ENCODE measurements at regions not wholly inside any gene's neighbourhood (a gene's known extent, or its start where the extent isn't known, plus 50 kb on each side); places are given as distances from the start of the nearest gene placed in this dataset.

- Histone ChIP-seq H3K4me3 (ENCODE audit: control insufficient read depth in 2 of 3, extremely low read depth in 1 of 3, insufficient read depth in 2 of 3, low read depth in 1 of 3, low read length in 3 of 3) (no peak overlapping the region), H3K79me2 (ENCODE audit: control insufficient read depth, insufficient read depth, low read length) (no peaks in the 10 kb centered on the region), H3K27me3 (ENCODE audit: control insufficient read depth, extremely low read depth, insufficient read depth, low read length) (no peaks in the 10 kb centered on the region), H3K4me1 (ENCODE audit: control insufficient read depth, extremely low read depth, insufficient read depth, low read length) (no peaks in the 10 kb centered on the region), H4K20me1 (ENCODE audit: control insufficient read depth, extremely low read depth, insufficient read depth, low read length) (no peaks in the 10 kb centered on the region), H3K9me3 (ENCODE audit: control insufficient read depth, low read depth, low read length) (no peaks in the 10 kb centered on the region), H3K9ac (ENCODE audit: control insufficient read depth, extremely low read depth, insufficient read depth, low read length) (no peak overlapping the region), H3K9me1 (ENCODE audit: control insufficient read depth, extremely low read depth, insufficient read depth, low read length) (no peaks in the 10 kb centered on the region), H2AFZ (ENCODE audit: control insufficient read depth, low read length) (no peak overlapping the region), H3K27ac (ENCODE audit: control insufficient read depth, insufficient read depth, low read length) (no peak overlapping the region), H3K4me2 (ENCODE audit: control insufficient read depth, extremely low read depth, insufficient read depth, low read depth, low read length) (no peak overlapping the region), H3K36me3 (ENCODE audit: control insufficient read depth in 2 of 2, extremely low read depth in 1 of 2, insufficient read depth in 2 of 2, low read length in 2 of 2) (no peaks in the 10 kb centered on the region)
- dilution Hi-C loops (cut with MboI; ENCODE audit: extremely low pct_ligation_motif_present, low sequenced_read_pairs) = no loop called here
- no peak for TF ChIP-seq EZH2 (IDR thresholded peaks at IDR 0.05; ENCODE audit: low read length)
- TF ChIP-seq, protein P1, sequence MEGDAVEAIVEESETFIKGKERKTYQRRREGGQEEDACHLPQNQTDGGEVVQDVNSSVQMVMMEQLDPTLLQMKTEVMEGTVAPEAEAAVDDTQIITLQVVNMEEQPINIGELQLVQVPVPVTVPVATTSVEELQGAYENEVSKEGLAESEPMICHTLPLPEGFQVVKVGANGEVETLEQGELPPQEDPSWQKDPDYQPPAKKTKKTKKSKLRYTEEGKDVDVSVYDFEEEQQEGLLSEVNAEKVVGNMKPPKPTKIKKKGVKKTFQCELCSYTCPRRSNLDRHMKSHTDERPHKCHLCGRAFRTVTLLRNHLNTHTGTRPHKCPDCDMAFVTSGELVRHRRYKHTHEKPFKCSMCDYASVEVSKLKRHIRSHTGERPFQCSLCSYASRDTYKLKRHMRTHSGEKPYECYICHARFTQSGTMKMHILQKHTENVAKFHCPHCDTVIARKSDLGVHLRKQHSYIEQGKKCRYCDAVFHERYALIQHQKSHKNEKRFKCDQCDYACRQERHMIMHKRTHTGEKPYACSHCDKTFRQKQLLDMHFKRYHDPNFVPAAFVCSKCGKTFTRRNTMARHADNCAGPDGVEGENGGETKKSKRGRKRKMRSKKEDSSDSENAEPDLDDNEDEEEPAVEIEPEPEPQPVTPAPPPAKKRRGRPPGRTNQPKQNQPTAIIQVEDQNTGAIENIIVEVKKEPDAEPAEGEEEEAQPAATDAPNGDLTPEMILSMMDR (optimal IDR thresholded peaks at IDR 0.05 in 1 of 3, IDR thresholded peaks at IDR 0.05 in 1 of 3, conservative IDR thresholded peaks at IDR 0.05 in 1 of 3; ENCODE audit: extremely low read depth in 1 of 3, insufficient read depth in 2 of 3, low read length in 3 of 3) = no peak
- DNase-seq (ENCODE audit: low read depth, low spot score) = no peak
- no peak for FAIRE-seq
Measured at GRCh38 chr17:53483704-53484103, 339.0 kb upstream of the KIF2B start.

DNA sequence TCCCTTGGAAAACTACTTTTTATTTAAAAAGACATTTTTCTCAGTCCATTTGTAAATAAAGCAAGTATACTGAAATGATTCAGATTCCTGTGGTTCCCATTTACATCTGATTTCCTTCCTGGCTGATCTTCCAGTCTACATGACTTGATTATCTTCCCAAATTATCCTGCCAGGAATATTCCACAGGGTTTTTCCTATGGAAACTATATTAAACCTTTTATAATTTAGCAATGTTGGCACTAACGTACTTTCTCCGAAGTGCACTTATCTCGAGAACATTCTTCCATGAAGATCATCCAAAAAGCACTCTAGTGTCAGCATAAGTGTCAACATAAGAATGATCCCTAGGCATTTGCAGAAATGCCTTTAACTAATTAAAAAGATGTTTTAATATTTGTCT is 347.7 kb upstream of the KIF2B start:
- TF ChIP-seq EZH2 (IDR thresholded peaks at IDR 0.05; ENCODE audit: low read length) = no peak
- TF ChIP-seq, protein P1 (optimal IDR thresholded peaks at IDR 0.05 in 1 of 3, IDR thresholded peaks at IDR 0.05 in 1 of 3, conservative IDR thresholded peaks at IDR 0.05 in 1 of 3; ENCODE audit: extremely low read depth in 1 of 3, insufficient read depth in 2 of 3, low read length in 3 of 3) = no peak
- Histone ChIP-seq H3K4me2 (ENCODE audit: control insufficient read depth, extremely low read depth, insufficient read depth, low read depth, low read length) (no peak overlapping the region), H3K27ac (ENCODE audit: control insufficient read depth, insufficient read depth, low read length) (no peak overlapping the region), H2AFZ (ENCODE audit: control insufficient read depth, low read length) (no peak overlapping the region), H3K9ac (ENCODE audit: control insufficient read depth, extremely low read depth, insufficient read depth, low read length) (no peak overlapping the region), H3K27me3 (ENCODE audit: control insufficient read depth, extremely low read depth, insufficient read depth, low read length) (no peaks in the 10 kb centered on the region), H3K4me3 (ENCODE audit: control insufficient read depth in 2 of 3, extremely low read depth in 1 of 3, insufficient read depth in 2 of 3, low read depth in 1 of 3, low read length in 3 of 3) (no peak overlapping the region), H3K79me2 (ENCODE audit: control insufficient read depth, insufficient read depth, low read length) (no peaks in the 10 kb centered on the region), H3K4me1 (ENCODE audit: control insufficient read depth, extremely low read depth, insufficient read depth, low read length) (peaks cover 25% of the 10 kb centered on the region), H4K20me1 (ENCODE audit: control insufficient read depth, extremely low read depth, insufficient read depth, low read length) (no peaks in the 10 kb centered on the region), H3K36me3 (ENCODE audit: control insufficient read depth in 2 of 2, extremely low read depth in 1 of 2, insufficient read depth in 2 of 2, low read length in 2 of 2) (no peaks in the 10 kb centered on the region), H3K9me3 (ENCODE audit: control insufficient read depth, low read depth, low read length) (no peaks in the 10 kb centered on the region), H3K9me1 (ENCODE audit: control insufficient read depth, extremely low read depth, insufficient read depth, low read length) (no peaks in the 10 kb centered on the region)
- DNase-seq (ENCODE audit: low read depth, low spot score) = no peak
- dilution Hi-C loops (cut with MboI; ENCODE audit: extremely low pct_ligation_motif_present, low sequenced_read_pairs) = no loop called here
- FAIRE-seq = no peak
